Astrocyte (in vitro differentiated cells and primary cell): ENCODE measurements at regions not wholly inside any gene's neighbourhood (a gene's known extent, or its start where the extent isn't known, plus 50 kb on each side); places are given as distances from the start of the nearest gene placed in this dataset.

ENCODE experiments used
- DNase-seq: peaks from one replicate; pipeline ENCODE4 v3.0.0-alpha.2; 2010; ENCODE audit warnings: low read depth
- FAIRE-seq: peaks from 2 replicates; lab custom pipeline; 2011; peaks lifted over from hg19 to GRCh38; lab: Jason Lieb, UNC
- H2AFZ ChIP-seq: 2 replicates; pipeline ENCODE4 v1.6.0; 2012; ENCODE audit warnings: low read depth, low read length, inconsistent platforms
- H3K27ac ChIP-seq: 2 replicates; pipeline ENCODE4 v1.5.1; 2011; ENCODE audit warnings: low read depth, low read length, inconsistent platforms
- H3K27me3 ChIP-seq: 2 replicates; pipeline ENCODE4 v1.6.0; 2011; ENCODE audit warnings: low read length, inconsistent platforms; ENCODE audit not compliant: insufficient read depth
- H3K36me3 ChIP-seq: 2 replicates; pipeline ENCODE4 v1.5.1; 2011; ENCODE audit warnings: low read length, inconsistent platforms; ENCODE audit not compliant: insufficient read depth
- H3K4me1 ChIP-seq: 2 replicates; pipeline ENCODE4 v1.5.1; 2011; ENCODE audit warnings: low read length, inconsistent platforms; ENCODE audit not compliant: insufficient read depth
- H3K4me2 ChIP-seq: 2 replicates; pipeline ENCODE4 v1.6.0; 2012; ENCODE audit warnings: low read length, inconsistent platforms
- H3K4me3 ChIP-seq: 2 replicates; pipeline ENCODE4 v1.5.1; 2011; ENCODE audit warnings: low read depth, mild to moderate bottlenecking, low read length, inconsistent platforms; ENCODE audit not compliant: insufficient read depth
- H3K79me2 ChIP-seq: 2 replicates; pipeline ENCODE4 v1.6.0; 2012; ENCODE audit warnings: mild to moderate bottlenecking, low read length, inconsistent platforms; ENCODE audit not compliant: insufficient read depth
- H3K9ac ChIP-seq: 2 replicates; pipeline ENCODE4 v1.6.0; 2012; ENCODE audit warnings: mild to moderate bottlenecking, low read length, inconsistent platforms
- H3K9me3 ChIP-seq: 2 replicates; pipeline ENCODE4 v1.5.1; 2012; ENCODE audit warnings: low read depth, mild to moderate bottlenecking, low read length, inconsistent platforms; ENCODE audit not compliant: insufficient read depth
- H4K20me1 ChIP-seq: 2 replicates; pipeline ENCODE4 v1.6.0; 2012; ENCODE audit warnings: low read length, inconsistent platforms; ENCODE audit not compliant: insufficient read depth
- H3K27ac Mint-ChIP-seq: one replicate; pipeline ENCODE4 v1.8.0; 2021; ENCODE audit warnings: mild to moderate bottlenecking, mixed read lengths; ENCODE audit not compliant: unreplicated experiment
- H3K27me3 Mint-ChIP-seq: one replicate; pipeline ENCODE4 v1.8.0; 2021; ENCODE audit warnings: low read depth, mixed read lengths; ENCODE audit not compliant: unreplicated experiment
- H3K36me3 Mint-ChIP-seq: one replicate; pipeline ENCODE4 v1.8.0; 2021; ENCODE audit warnings: low read depth, mixed read lengths; ENCODE audit not compliant: unreplicated experiment
- H3K4me1 Mint-ChIP-seq: one replicate; pipeline ENCODE4 v1.8.0; 2021; ENCODE audit warnings: low read depth, mixed read lengths; ENCODE audit not compliant: unreplicated experiment
- H3K4me3 Mint-ChIP-seq: one replicate; pipeline ENCODE4 v1.8.0; 2021; ENCODE audit warnings: mild to moderate bottlenecking, moderate library complexity, mixed read lengths; ENCODE audit not compliant: unreplicated experiment
- H3K9me3 Mint-ChIP-seq: one replicate; pipeline ENCODE4 v1.8.0; 2021; ENCODE audit warnings: mild to moderate bottlenecking, mixed read lengths; ENCODE audit not compliant: unreplicated experiment
- EZH2 ChIP-seq: IDR thresholded peaks from 2 replicates; pipeline ENCODE4 v1.6.1; 2012; ENCODE audit warnings: mild to moderate bottlenecking, low read length, inconsistent platforms; ENCODE audit not compliant: insufficient read depth
- TF ChIP-seq, protein P1 (sequence below): IDR thresholded peaks from 2 replicates; pipeline ENCODE4 v1.5.1; 2011; ENCODE audit warnings: low read depth, mild to moderate bottlenecking, inconsistent platforms, low read length, moderate library complexity; ENCODE audit not compliant: insufficient read depth

DNA sequence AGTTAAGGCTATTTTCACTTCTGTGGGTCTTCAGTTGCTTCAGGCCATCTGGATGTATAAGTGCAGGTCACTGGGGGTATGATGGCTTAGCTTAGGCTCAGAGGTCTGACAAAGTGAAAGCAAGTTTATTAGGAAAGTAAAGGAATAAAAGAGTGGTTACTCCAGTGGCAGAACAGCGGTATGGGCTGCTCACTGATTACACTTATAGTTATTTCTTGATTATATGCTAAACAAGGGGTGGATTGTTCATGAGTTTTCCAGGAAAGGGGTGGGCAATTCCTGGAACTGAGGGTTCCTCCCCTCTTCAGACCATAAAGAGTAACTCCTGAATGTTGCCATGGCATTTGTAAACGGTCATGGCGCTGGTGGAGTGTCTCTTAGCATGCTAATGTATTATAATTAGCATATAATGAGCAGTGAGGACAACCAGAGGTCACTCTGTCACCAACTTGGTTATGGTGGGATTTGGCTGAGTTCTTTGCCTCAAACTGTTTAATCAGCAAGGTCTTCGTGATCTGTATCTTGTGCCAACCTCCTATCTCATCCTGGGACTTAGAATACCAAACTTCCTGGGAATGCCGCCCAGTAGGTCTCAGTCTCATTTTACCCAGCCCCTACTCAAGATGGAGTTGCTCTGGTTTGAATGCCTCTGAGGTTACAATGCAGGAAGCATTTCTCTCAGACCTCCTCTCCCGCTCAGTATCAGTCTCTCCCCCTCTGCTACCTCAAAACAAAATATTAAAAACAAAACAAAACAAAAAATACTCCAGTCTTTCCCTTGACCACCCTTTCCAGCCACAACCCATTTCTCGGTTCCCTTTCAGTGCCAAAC, 71.3 kb upstream of the SLC22A11 start:
- Mint-ChIP-seq H3K27ac (no peak overlapping the region), H3K27me3 (peaks cover 43% of the 10 kb centered on the region), H3K4me1 (no peaks in the 10 kb centered on the region), H3K36me3 (no peaks in the 10 kb centered on the region), H3K4me3 (no peak overlapping the region), H3K9me3 (no peaks in the 10 kb centered on the region)
- H3K27me3 ChIP-seq, result peaks cover 28% of the 10 kb centered on the region
- no peak for DNase-seq
- FAIRE-seq, result no peak
- H3K27ac ChIP-seq, result no peak overlapping the region
- no peaks in the 10 kb centered on the region for H3K9me3 ChIP-seq
- H3K36me3 ChIP-seq, result no peaks in the 10 kb centered on the region
- H3K4me3 ChIP-seq, result no peak overlapping the region
- H3K4me2 ChIP-seq, result no peak overlapping the region
- TF ChIP-seq, protein P1, sequence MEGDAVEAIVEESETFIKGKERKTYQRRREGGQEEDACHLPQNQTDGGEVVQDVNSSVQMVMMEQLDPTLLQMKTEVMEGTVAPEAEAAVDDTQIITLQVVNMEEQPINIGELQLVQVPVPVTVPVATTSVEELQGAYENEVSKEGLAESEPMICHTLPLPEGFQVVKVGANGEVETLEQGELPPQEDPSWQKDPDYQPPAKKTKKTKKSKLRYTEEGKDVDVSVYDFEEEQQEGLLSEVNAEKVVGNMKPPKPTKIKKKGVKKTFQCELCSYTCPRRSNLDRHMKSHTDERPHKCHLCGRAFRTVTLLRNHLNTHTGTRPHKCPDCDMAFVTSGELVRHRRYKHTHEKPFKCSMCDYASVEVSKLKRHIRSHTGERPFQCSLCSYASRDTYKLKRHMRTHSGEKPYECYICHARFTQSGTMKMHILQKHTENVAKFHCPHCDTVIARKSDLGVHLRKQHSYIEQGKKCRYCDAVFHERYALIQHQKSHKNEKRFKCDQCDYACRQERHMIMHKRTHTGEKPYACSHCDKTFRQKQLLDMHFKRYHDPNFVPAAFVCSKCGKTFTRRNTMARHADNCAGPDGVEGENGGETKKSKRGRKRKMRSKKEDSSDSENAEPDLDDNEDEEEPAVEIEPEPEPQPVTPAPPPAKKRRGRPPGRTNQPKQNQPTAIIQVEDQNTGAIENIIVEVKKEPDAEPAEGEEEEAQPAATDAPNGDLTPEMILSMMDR, result no peak
- no peak for TF ChIP-seq EZH2
- no peaks in the 10 kb centered on the region for H4K20me1 ChIP-seq
- H3K79me2 ChIP-seq, result no peaks in the 10 kb centered on the region
- no peak overlapping the region for H2AFZ ChIP-seq
- no peak overlapping the region for H3K9ac ChIP-seq
- no peaks in the 10 kb centered on the region for H3K4me1 ChIP-seq

DNA sequence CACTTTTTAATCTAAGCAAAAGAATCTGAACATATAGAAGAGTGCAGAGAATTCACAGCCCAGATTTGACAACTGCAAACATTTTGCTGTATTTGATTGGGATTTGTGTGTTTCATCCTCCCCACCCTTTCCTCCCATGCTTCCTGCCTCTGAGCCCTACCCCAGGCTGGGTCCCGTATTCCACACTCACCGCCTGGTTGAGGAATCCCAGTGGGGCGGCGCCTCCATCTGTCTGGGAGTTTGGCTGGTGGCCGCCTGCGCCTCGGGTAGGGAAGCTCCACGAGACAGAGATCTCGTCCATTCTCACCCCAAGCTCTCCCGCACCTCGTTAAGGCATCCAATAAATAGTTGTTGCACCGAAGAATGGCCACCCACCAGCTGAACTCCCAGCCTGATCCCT, 70.7 kb upstream of the SLC22A11 start:
- Mint-ChIP-seq H3K27me3 (peaks cover 48% of the 10 kb centered on the region), H3K4me3 (no peak overlapping the region), H3K36me3 (no peaks in the 10 kb centered on the region), H3K4me1 (no peaks in the 10 kb centered on the region), H3K27ac (no peak overlapping the region), H3K9me3 (no peaks in the 10 kb centered on the region)
- DNase-seq (no peak), FAIRE-seq (no peak)
- Histone ChIP-seq H3K36me3 (no peaks in the 10 kb centered on the region), H3K9me3 (no peaks in the 10 kb centered on the region), H3K4me2 (no peak overlapping the region), H3K79me2 (no peaks in the 10 kb centered on the region), H3K27me3 (peaks cover 32% of the 10 kb centered on the region), H2AFZ (no peak overlapping the region), H3K27ac (no peak overlapping the region), H3K4me1 (no peaks in the 10 kb centered on the region), H3K4me3 (no peak overlapping the region), H3K9ac (no peak overlapping the region), H4K20me1 (no peaks in the 10 kb centered on the region)
- TF ChIP-seq, protein P1, result no peak
- no peak for TF ChIP-seq EZH2

DNA sequence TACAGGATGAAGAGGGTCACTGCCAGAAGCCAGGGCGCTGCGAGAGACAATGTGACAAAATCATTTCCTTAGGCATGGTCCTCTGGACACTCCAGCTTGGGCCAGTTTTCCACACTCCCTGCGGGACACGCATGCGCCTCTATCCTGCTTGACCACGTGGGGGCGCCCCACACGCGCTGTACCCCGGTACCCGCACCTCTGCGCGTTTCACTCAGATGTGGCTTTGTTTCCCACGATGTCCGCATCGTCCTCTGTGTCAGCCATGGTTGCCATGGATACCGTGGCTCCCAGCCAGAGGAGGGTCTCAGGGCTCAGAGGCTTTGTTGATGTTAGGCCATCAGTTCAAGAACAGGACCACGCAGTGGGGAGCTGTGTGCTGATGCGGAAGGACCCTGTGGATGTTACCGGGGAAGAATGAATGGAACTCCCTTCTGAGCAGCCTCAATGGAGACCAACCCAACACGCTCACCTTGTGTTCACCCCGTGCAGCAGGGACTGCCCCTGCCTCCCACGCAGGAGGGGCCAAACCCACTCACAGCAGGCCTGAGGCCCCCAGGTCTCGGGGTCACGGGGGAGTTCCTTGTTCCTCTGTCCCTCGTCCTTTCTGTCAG, 65.8 kb upstream of the SLC22A11 start:
- no peak overlapping the region for H2AFZ ChIP-seq
- peaks cover 31% of the 10 kb centered on the region for H3K27me3 ChIP-seq
- Mint-ChIP-seq H3K27ac (no peak overlapping the region), H3K9me3 (peaks cover 3% of the 10 kb centered on the region), H3K4me3 (no peak overlapping the region), H3K4me1 (no peaks in the 10 kb centered on the region), H3K27me3 (peaks cover 57% of the 10 kb centered on the region), H3K36me3 (no peaks in the 10 kb centered on the region)
- no peaks in the 10 kb centered on the region for H3K79me2 ChIP-seq
- no peak overlapping the region for H3K27ac ChIP-seq
- TF ChIP-seq, protein P1, result peak; percentile 53
- TF ChIP-seq EZH2, result no peak
- no peaks in the 10 kb centered on the region for H3K9me3 ChIP-seq
- DNase-seq (no peak), FAIRE-seq (no peak)
- H3K4me3 ChIP-seq, result no peak overlapping the region
- no peaks in the 10 kb centered on the region for H3K36me3 ChIP-seq
- H3K4me2 ChIP-seq, result no peak overlapping the region
- no peaks in the 10 kb centered on the region for H3K4me1 ChIP-seq
- H4K20me1 ChIP-seq, result no peaks in the 10 kb centered on the region
- H3K9ac ChIP-seq, result no peak overlapping the region
